HG03139 (cell line): ENCODE measurements at regions not wholly inside any gene's neighbourhood (a gene's known extent, or its start where the extent isn't known, plus 50 kb on each side); places are given as distances from the start of the nearest gene placed in this dataset.
"Not testable (repeated sequence)": the region's sequence is repeated elsewhere in the genome, so short reads cannot be mapped to it uniquely, and the experiment has no call there.

Experiments
- ATAC-seq: cut with Tn5 transposase; IDR thresholded peaks from one replicate; pipeline ENCODE4 v1.9.1; 2021; ENCODE audit not compliant: unreplicated experiment

- ATAC-seq = no peak
Observed at GRCh38 chr12:105523164-105524057, 192.9 kb downstream of the C12orf75 start.

GRCh38 chr12:105524961-105525360, 194.5 kb downstream of the C12orf75 start:
- ATAC-seq = no peak

GRCh38 chr12:105534068-105534467, 203.6 kb downstream of the C12orf75 start:
- ATAC-seq = no peak

GRCh38 chr12:105535033-105535432, 204.5 kb downstream of the C12orf75 start:
- not testable (repeated sequence) for ATAC-seq

- no peak for ATAC-seq
Observed at GRCh38 chr12:105538880-105539279, 208.4 kb downstream of the C12orf75 start.

- no peak for ATAC-seq
Observed at GRCh38 chr12:105539735-105540134, 209.2 kb downstream of the C12orf75 start.

- no peak for ATAC-seq
Observed at GRCh38 chr12:105547786-105548185, 217.3 kb downstream of the C12orf75 start.

- no peak for ATAC-seq
Observed at GRCh38 chr12:105548626-105549025, 218.1 kb downstream of the C12orf75 start.

- no peak for ATAC-seq
Observed at GRCh38 chr12:105552056-105552455, 221.6 kb downstream of the C12orf75 start.

- ATAC-seq = no peak
Observed at GRCh38 chr12:105554223-105554678, 223.8 kb downstream of the C12orf75 start.

GRCh38 chr12:105554856-105555255, 224.4 kb downstream of the C12orf75 start:
- no peak for ATAC-seq

GRCh38 chr12:105555556-105556295, 225.2 kb downstream of the C12orf75 start:
- ATAC-seq = no peak

- ATAC-seq = no peak
Observed at GRCh38 chr12:105559310-105559709, 228.8 kb downstream of the C12orf75 start.

- ATAC-seq = no peak
Observed at GRCh38 chr12:105561546-105562198, 231.2 kb downstream of the C12orf75 start.

- no peak for ATAC-seq
Observed at GRCh38 chr12:105562199-105562971, 231.9 kb downstream of the C12orf75 start.

- no peak for ATAC-seq
Observed at GRCh38 chr12:105567061-105567460, 236.6 kb downstream of the C12orf75 start.

- no peak for ATAC-seq
Observed at GRCh38 chr12:105569886-105570285, 239.4 kb downstream of the C12orf75 start.

- ATAC-seq = no peak
Observed at GRCh38 chr12:105570944-105571343, 240.5 kb downstream of the C12orf75 start.

- no peak for ATAC-seq
Observed at GRCh38 chr12:105573574-105573973, 243.1 kb downstream of the C12orf75 start.

- no peak for ATAC-seq
Observed at GRCh38 chr12:105574056-105574715, 243.7 kb downstream of the C12orf75 start.
